ENCODE measurements at regions not wholly inside any gene's neighbourhood (a gene's known extent, or its start where the extent isn't known, plus 50 kb on each side); places are given as distances from the start of the nearest gene placed in this dataset.

DNA sequence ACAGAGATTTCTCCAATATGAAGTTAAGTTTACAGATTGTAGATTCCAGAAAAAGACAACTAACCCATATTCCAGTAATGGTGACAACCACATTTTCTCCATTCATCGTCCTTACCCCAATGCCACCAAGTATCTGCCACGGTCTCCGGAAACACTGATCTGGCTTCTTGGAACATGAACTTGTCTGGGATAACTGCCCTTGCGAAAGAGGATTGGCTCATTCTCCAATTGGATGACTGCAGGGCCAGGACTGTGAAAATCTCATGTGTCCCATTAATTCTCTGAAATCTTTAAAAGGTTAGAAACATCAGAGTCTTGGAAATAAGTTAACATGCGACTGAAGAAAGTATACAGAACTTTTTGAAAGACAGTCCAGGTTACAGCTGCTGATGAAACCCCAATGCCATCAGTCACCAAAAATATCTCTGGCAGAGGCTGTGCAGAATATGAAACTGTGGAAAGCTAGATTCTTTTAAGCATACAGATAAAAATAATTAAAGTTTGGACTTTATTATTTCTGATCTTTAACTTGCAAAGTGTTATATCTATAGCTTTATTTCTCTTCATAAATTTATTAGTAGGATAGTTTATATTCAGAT is 496.9 kb downstream of the PPARGC1A start:
- no peak for DNase-seq (ENCODE audit: low spot score)
- WGBS, result 85% methylated on average over 5 of the region's 5 CpGs
- no peaks in the 10 kb centered on the region for H3K4me1 ChIP-seq (replicated peaks)

DNA sequence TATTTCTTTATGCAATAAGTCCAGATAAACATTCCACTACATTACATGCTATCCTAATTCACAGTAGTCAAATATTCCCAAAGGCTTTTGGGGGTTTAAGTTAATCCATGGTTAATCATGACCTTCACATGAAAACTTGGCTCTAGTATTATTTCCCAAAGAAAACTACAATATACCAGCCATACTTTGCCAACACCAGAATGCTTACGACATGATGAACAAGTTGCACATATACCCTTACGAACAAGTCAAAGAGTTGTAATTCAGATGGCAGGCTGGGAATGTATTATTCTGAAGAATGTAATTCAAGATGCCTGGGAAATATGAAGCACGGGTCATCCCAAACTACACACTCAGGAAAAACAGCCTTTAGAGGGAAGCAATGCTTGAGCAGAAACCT is 499.6 kb downstream of the PPARGC1A start:
- Histone ChIP-seq H3K27me3 (replicated peaks; ENCODE audit: insufficient read depth) (no peaks in the 10 kb centered on the region), H3K9me3 (no peaks in the 10 kb centered on the region), H3K4me1 (replicated peaks) (no peaks in the 10 kb centered on the region), H3K4me3 (no peak overlapping the region), H3K36me3 (no peaks in the 10 kb centered on the region), H3K27ac (no peak overlapping the region)
- intact Hi-C loops (cut with DNase I), result no loop called here
- DNase-seq (ENCODE audit: low spot score), result no peak
- WGBS, result 81% methylated on average over 3 of the region's 3 CpGs
- TF ChIP-seq, protein P1, sequence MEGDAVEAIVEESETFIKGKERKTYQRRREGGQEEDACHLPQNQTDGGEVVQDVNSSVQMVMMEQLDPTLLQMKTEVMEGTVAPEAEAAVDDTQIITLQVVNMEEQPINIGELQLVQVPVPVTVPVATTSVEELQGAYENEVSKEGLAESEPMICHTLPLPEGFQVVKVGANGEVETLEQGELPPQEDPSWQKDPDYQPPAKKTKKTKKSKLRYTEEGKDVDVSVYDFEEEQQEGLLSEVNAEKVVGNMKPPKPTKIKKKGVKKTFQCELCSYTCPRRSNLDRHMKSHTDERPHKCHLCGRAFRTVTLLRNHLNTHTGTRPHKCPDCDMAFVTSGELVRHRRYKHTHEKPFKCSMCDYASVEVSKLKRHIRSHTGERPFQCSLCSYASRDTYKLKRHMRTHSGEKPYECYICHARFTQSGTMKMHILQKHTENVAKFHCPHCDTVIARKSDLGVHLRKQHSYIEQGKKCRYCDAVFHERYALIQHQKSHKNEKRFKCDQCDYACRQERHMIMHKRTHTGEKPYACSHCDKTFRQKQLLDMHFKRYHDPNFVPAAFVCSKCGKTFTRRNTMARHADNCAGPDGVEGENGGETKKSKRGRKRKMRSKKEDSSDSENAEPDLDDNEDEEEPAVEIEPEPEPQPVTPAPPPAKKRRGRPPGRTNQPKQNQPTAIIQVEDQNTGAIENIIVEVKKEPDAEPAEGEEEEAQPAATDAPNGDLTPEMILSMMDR (IDR thresholded peaks at IDR 0.05), result no peak
- TF ChIP-seq POLR2AphosphoS5 (IDR thresholded peaks at IDR 0.05) (no peak), POLR2A (IDR thresholded peaks at IDR 0.05) (no peak)

More for the DNA sequence above, 496.9 kb downstream of the PPARGC1A start:
- intact Hi-C loops (cut with DNase I), result no loop called here
- TF ChIP-seq, protein P1 (IDR thresholded peaks at IDR 0.05), result no peak
- no peak for TF ChIP-seq POLR2A (IDR thresholded peaks at IDR 0.05)
- TF ChIP-seq POLR2AphosphoS5 (IDR thresholded peaks at IDR 0.05), result no peak
- no peaks in the 10 kb centered on the region for H3K36me3 ChIP-seq
- H3K27me3 ChIP-seq (replicated peaks; ENCODE audit: insufficient read depth), result no peaks in the 10 kb centered on the region
- H3K9me3 ChIP-seq, result no peaks in the 10 kb centered on the region
- no peak overlapping the region for H3K4me3 ChIP-seq
- no peak overlapping the region for H3K27ac ChIP-seq

GRCh38 chr4:23388699-23389395 is 501.0 kb downstream of the PPARGC1A start:
- intact Hi-C loops (cut with DNase I), result no loop called here

GRCh38 chr4:23388255-23388654 is 501.6 kb downstream of the PPARGC1A start:
- H3K27me3 ChIP-seq (replicated peaks; ENCODE audit: insufficient read depth), result no peaks in the 10 kb centered on the region
- no peak overlapping the region for H3K27ac ChIP-seq
- DNase-seq (ENCODE audit: low spot score), result no peak
- no peak for TF ChIP-seq POLR2A (IDR thresholded peaks at IDR 0.05)
- TF ChIP-seq POLR2AphosphoS5 (IDR thresholded peaks at IDR 0.05), result no peak
- TF ChIP-seq, protein P1 (IDR thresholded peaks at IDR 0.05), result no peak
- intact Hi-C loops (cut with DNase I), result no loop called here
- no peaks in the 10 kb centered on the region for H3K36me3 ChIP-seq
- H3K4me1 ChIP-seq (replicated peaks), result no peaks in the 10 kb centered on the region
- WGBS, result 74% methylated on average over 6 of the region's 6 CpGs
- H3K9me3 ChIP-seq, result no peaks in the 10 kb centered on the region
- H3K4me3 ChIP-seq, result no peak overlapping the region

More at GRCh38 chr4:23388699-23389395, 501.0 kb downstream of the PPARGC1A start:
- H3K4me3 ChIP-seq, result no peak overlapping the region
- no peaks in the 10 kb centered on the region for H3K9me3 ChIP-seq
- H3K27ac ChIP-seq, result no peak overlapping the region
- H3K27me3 ChIP-seq (replicated peaks; ENCODE audit: insufficient read depth), result no peaks in the 10 kb centered on the region
- TF ChIP-seq POLR2A (IDR thresholded peaks at IDR 0.05), result no peak
- TF ChIP-seq, protein P1 (IDR thresholded peaks at IDR 0.05), result no peak
- TF ChIP-seq POLR2AphosphoS5 (IDR thresholded peaks at IDR 0.05), result no peak
- 46% methylated on average over 2 of the region's 2 CpGs for WGBS
- no peaks in the 10 kb centered on the region for H3K36me3 ChIP-seq
- DNase-seq (ENCODE audit: low spot score), result no peak
- no peaks in the 10 kb centered on the region for H3K4me1 ChIP-seq (replicated peaks)

DNA sequence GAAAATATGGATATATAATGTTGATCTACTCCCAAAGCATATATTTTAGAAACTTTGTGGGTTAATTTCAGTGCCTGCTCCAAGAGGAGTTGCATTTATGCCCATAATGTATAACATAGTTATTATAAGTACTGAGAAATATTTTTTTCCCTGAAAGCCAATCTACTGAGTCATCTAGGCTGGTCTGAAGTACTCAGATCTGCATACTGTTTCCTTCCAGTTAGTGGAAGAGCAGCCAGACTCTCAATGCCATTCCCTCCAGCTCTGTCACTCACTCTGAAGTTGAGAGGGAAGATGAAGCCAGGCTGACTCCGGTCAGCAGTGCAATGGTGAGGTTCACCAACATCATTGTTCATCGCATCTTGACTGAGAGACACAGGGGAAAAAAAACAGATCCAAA is 505.1 kb downstream of the PPARGC1A start:
- Histone ChIP-seq H3K36me3 (no peaks in the 10 kb centered on the region), H3K4me3 (no peak overlapping the region), H3K9me3 (no peaks in the 10 kb centered on the region), H3K27me3 (replicated peaks; ENCODE audit: insufficient read depth) (no peaks in the 10 kb centered on the region), H3K27ac (no peak overlapping the region), H3K4me1 (replicated peaks) (no peaks in the 10 kb centered on the region)
- TF ChIP-seq POLR2AphosphoS5 (IDR thresholded peaks at IDR 0.05), result no peak
- TF ChIP-seq, protein P1 (IDR thresholded peaks at IDR 0.05), result no peak
- TF ChIP-seq POLR2A (IDR thresholded peaks at IDR 0.05), result no peak
- WGBS, result 93% methylated on average over 2 of the region's 2 CpGs
- no peak for DNase-seq (ENCODE audit: low spot score)
- intact Hi-C loops (cut with DNase I), result no loop called here

All from prostate gland (tissue), 2 donors.